ENCODE measurements at regions not wholly inside any gene's neighbourhood (a gene's known extent, or its start where the extent isn't known, plus 50 kb on each side); places are given as distances from the start of the nearest gene placed in this dataset.

DNA sequence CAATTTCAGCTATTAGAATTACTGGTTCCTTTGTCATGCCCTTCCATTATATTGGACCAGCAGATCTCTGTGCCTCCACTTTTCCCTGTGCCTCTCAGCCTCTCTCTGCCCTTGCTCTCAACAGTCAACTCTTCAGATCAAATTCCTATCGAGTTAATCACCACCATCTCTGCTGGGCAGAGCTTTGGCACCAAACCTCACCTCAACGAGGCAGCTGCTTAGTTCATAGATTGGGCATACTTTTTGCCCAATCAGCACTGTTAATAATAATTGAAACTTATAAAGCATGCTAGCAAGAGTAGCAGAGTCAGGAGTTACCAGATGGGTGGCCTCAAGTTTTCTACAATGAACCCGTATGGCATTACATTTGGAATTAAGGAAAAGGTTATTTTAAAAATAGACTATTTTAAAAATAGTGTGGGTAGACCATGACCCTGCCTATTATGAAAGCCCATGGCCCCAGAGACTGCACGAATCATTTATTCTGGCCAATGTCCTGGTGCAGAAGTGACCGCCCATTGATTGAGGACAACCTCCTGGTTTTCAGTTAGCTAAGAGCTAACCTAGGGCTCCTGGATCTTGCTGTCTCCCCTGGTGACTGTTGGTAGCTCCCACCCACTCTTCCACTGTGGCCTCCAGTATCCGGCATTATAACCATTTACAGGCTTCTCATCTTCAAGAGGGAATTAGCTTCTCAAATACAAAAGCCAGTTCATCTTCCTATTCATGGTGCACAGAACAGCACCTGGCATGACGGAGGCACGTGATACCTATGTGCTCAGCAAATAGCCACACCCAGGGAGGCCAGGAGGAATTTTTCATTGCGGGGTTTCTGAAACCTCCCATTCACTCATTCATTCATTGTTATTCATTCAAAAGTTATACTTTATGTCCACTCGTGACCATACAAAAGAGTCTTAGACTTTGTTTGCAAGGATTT, 265.4 kb downstream of the INHBA start:
- TF ChIP-seq NFIC (IDR thresholded peaks at IDR 0.05) (no peak), FOXM1 (IDR thresholded peaks at IDR 0.05; ENCODE audit: borderline replicate concordance, low read depth) (no peak), EGR1 (IDR thresholded peaks at IDR 0.05) (no peak), TAF1 (IDR thresholded peaks at IDR 0.05; ENCODE audit: low read depth) (no peak), EP300 (IDR thresholded peaks at IDR 0.05; ENCODE audit: borderline replicate concordance) (no peak), CREB1 (IDR thresholded peaks at IDR 0.05; ENCODE audit: low read depth) (no peak), YY1 (IDR thresholded peaks at IDR 0.05; ENCODE audit: low read depth) (no peak), CEBPB (IDR thresholded peaks at IDR 0.05) (no peak), TCF12 (IDR thresholded peaks at IDR 0.05; ENCODE audit: low read depth) (no peak)
- TF ChIP-seq, protein P1, sequence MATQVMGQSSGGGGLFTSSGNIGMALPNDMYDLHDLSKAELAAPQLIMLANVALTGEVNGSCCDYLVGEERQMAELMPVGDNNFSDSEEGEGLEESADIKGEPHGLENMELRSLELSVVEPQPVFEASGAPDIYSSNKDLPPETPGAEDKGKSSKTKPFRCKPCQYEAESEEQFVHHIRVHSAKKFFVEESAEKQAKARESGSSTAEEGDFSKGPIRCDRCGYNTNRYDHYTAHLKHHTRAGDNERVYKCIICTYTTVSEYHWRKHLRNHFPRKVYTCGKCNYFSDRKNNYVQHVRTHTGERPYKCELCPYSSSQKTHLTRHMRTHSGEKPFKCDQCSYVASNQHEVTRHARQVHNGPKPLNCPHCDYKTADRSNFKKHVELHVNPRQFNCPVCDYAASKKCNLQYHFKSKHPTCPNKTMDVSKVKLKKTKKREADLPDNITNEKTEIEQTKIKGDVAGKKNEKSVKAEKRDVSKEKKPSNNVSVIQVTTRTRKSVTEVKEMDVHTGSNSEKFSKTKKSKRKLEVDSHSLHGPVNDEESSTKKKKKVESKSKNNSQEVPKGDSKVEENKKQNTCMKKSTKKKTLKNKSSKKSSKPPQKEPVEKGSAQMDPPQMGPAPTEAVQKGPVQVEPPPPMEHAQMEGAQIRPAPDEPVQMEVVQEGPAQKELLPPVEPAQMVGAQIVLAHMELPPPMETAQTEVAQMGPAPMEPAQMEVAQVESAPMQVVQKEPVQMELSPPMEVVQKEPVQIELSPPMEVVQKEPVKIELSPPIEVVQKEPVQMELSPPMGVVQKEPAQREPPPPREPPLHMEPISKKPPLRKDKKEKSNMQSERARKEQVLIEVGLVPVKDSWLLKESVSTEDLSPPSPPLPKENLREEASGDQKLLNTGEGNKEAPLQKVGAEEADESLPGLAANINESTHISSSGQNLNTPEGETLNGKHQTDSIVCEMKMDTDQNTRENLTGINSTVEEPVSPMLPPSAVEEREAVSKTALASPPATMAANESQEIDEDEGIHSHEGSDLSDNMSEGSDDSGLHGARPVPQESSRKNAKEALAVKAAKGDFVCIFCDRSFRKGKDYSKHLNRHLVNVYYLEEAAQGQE (IDR thresholded peaks at IDR 0.05; ENCODE audit: low read depth): no peak
- TF ChIP-seq, protein P2, sequence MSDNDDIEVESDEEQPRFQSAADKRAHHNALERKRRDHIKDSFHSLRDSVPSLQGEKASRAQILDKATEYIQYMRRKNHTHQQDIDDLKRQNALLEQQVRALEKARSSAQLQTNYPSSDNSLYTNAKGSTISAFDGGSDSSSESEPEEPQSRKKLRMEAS (IDR thresholded peaks at IDR 0.05): no peak
- TF ChIP-seq, protein P3, sequence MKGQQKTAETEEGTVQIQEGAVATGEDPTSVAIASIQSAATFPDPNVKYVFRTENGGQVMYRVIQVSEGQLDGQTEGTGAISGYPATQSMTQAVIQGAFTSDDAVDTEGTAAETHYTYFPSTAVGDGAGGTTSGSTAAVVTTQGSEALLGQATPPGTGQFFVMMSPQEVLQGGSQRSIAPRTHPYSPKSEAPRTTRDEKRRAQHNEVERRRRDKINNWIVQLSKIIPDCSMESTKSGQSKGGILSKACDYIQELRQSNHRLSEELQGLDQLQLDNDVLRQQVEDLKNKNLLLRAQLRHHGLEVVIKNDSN (IDR thresholded peaks at IDR 0.05): no peak

Data from Ishikawa (cell line).